22Rv1 (cell line): ENCODE measurements at regions not wholly inside any gene's neighbourhood (a gene's known extent, or its start where the extent isn't known, plus 50 kb on each side); places are given as distances from the start of the nearest gene placed in this dataset.

Experiments used
- CTCF ChIP-seq: fragments of 450-650 bp; IDR thresholded peaks from 2 replicates; pipeline ENCODE4 v1.5.1; 2017; ENCODE audit warnings: mild to moderate bottlenecking
- ZFX ChIP-seq: fragments of 450-650 bp; IDR thresholded peaks from 2 replicates; pipeline ENCODE4 v1.6.1; 2017; ENCODE audit warnings: antibody characterized with exemption, borderline replicate concordance

DNA sequence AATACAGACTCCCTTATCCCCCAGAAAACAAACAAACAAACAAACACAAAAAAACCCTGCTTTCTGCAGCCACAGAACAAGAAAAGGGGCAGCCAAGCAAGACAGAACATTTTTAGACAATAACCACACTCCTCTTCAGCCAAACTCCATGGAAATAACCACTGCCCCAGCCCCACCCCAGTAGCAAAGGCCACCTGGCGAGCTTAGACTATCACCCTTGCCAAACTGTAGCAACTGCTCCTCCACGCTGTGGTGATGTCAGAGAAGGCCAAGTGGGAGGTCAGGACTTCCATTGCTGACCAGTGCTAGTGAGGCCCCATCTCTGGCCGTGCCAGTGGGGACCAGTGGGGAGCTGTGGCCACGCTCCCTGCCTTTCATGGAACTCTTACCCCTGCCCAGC, 60.3 kb upstream of the CHRNA7 start:
- TF ChIP-seq CTCF = no peak
- TF ChIP-seq ZFX = no peak
